GM19467 (cell line): ENCODE measurements at regions not wholly inside any gene's neighbourhood (a gene's known extent, or its start where the extent isn't known, plus 50 kb on each side); places are given as distances from the start of the nearest gene placed in this dataset.
A peak's percentile ranks its signal among the peaks of the same experiment; 100 is the strongest.

Experiments
- ATAC-seq: cut with Tn5 transposase; IDR thresholded peaks from one replicate; pipeline ENCODE4 v1.9.1; 2021; ENCODE audit warnings: mild to moderate bottlenecking, moderate library complexity; ENCODE audit not compliant: unreplicated experiment

GRCh38 chr3:31444220-31445142 is 88.2 kb upstream of the STT3B start:
- no peak for ATAC-seq

- ATAC-seq: no peak
These were observed 87.0 kb upstream of the STT3B start for GRCh38 chr3:31445701-31446100.

- ATAC-seq: peak; percentile 65
These were observed 84.5 kb upstream of the STT3B start for GRCh38 chr3:31448035-31448881.

GRCh38 chr3:31448882-31449243 is 83.9 kb upstream of the STT3B start:
- ATAC-seq: peak; percentile 22

- no peak for ATAC-seq
These were observed 83.4 kb upstream of the STT3B start for GRCh38 chr3:31449318-31449717.

- ATAC-seq: no peak
These were observed 82.4 kb upstream of the STT3B start for GRCh38 chr3:31450345-31450744.

- ATAC-seq: no peak
These were observed 80.1 kb upstream of the STT3B start for GRCh38 chr3:31452495-31453106.

- ATAC-seq: no peak
These were observed 79.3 kb upstream of the STT3B start for GRCh38 chr3:31453430-31453829.

GRCh38 chr3:31455524-31455923 is 77.2 kb upstream of the STT3B start:
- ATAC-seq: no peak

- ATAC-seq: no peak
These were observed 76.4 kb upstream of the STT3B start for GRCh38 chr3:31456373-31456772.

- ATAC-seq: no peak
These were observed 71.3 kb upstream of the STT3B start for GRCh38 chr3:31461426-31461825.

GRCh38 chr3:31462050-31462569 is 70.6 kb upstream of the STT3B start:
- ATAC-seq: peak; percentile 68

- no peak for ATAC-seq
These were observed 66.7 kb upstream of the STT3B start for GRCh38 chr3:31465999-31466398.

- ATAC-seq: no peak
These were observed 65.9 kb upstream of the STT3B start for GRCh38 chr3:31466866-31467265.

GRCh38 chr3:31468433-31468832 is 64.3 kb upstream of the STT3B start:
- no peak for ATAC-seq

GRCh38 chr3:31469385-31469784 is 63.3 kb upstream of the STT3B start:
- no peak for ATAC-seq

GRCh38 chr3:31472479-31473390 is 60.0 kb upstream of the STT3B start:
- no peak for ATAC-seq

GRCh38 chr3:31476209-31476608 is 56.5 kb upstream of the STT3B start:
- ATAC-seq: no peak

GRCh38 chr3:31479431-31479830 is 53.3 kb upstream of the STT3B start:
- ATAC-seq: no peak

- no peak for ATAC-seq
These were observed 51.0 kb upstream of the STT3B start for GRCh38 chr3:31481697-31482096.
